ENCODE measurements at regions not wholly inside any gene's neighbourhood (a gene's known extent, or its start where the extent isn't known, plus 50 kb on each side); places are given as distances from the start of the nearest gene placed in this dataset.

- TF ChIP-seq NFYA (IDR thresholded peaks at IDR 0.05; ENCODE audit: borderline replicate concordance, low read depth, low read length): no peak
- TF ChIP-seq PAX8 (IDR thresholded peaks at IDR 0.05): no peak
- TF ChIP-seq, protein P1, sequence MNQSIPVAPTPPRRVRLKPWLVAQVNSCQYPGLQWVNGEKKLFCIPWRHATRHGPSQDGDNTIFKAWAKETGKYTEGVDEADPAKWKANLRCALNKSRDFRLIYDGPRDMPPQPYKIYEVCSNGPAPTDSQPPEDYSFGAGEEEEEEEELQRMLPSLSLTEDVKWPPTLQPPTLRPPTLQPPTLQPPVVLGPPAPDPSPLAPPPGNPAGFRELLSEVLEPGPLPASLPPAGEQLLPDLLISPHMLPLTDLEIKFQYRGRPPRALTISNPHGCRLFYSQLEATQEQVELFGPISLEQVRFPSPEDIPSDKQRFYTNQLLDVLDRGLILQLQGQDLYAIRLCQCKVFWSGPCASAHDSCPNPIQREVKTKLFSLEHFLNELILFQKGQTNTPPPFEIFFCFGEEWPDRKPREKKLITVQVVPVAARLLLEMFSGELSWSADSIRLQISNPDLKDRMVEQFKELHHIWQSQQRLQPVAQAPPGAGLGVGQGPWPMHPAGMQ (IDR thresholded peaks at IDR 0.05; ENCODE audit: borderline replicate concordance): no peak
Measured at GRCh38 chr5:164881442-164881841, 1376.0 kb downstream of the MAT2B start (continued).

DNA sequence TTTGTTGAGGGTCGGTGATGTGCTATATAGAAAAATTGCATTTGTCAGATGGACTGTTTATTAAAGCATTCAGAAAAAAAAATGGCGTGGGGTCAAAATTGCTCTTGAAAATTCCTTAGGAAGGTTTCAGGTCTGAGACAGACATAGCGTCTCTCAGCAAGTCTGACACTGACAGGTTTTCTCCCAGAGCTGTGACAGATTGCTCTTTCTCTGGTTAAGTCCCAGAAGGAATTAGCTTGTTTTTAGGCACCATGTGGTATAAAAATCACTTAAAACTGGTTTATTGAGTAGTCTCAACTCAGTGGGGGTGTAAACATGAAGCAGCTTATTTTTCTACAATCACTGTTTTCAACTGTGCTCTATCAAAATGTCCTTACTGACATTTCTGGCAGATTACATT, 1379.8 kb downstream of the MAT2B start:
- SMC1A ChIA-PET (ENCODE audit: uncharacterized antibody, unreplicated experiment): interaction anchor here (0.6 to 1.2 kb wide), 4 partner anchors 9 to 17 kb away, joined by 3 to 4 read pairs (median 3); no protein-coding TSS in a partner anchor
- 36% methylated on average over 3 of the region's 3 CpGs for WGBS (ENCODE audit: insufficient coverage, insufficient replicate concordance, low lambda C conversion rate, missing lambda C conversion rate)
- Histone ChIP-seq H3K79me2 (ENCODE audit: control insufficient read depth, insufficient read depth, low read length) (no peaks in the 10 kb centered on the region), H3K4me1 (ENCODE audit: control insufficient read depth, insufficient read depth, low read length) (no peaks in the 10 kb centered on the region), H3K36me3 (ENCODE audit: control insufficient read depth in 2 of 2, insufficient read depth in 2 of 2, low read length in 1 of 2) (no peaks in the 10 kb centered on the region), H3K27ac (ENCODE audit: control insufficient read depth, insufficient read depth) (no peak overlapping the region), H4K20me1 (ENCODE audit: control insufficient read depth, insufficient read depth) (no peaks in the 10 kb centered on the region), H3K4me3 (no peak overlapping the region), H3K9me3 (replicated peaks; ENCODE audit: control insufficient read depth, insufficient read depth, low read length) (no peaks in the 10 kb centered on the region), H2AFZ (ENCODE audit: control insufficient read depth, low read depth, low read length) (no peak overlapping the region), H3K4me2 (ENCODE audit: control insufficient read depth, insufficient read depth) (no peak overlapping the region), H3K9ac (ENCODE audit: control insufficient read depth, insufficient read depth, low read length) (no peak overlapping the region), H3K27me3 (replicated peaks in 1 of 2; ENCODE audit: control insufficient read depth in 2 of 2, insufficient read depth in 2 of 2, low read length in 1 of 2) (no peaks in the 10 kb centered on the region)
- no peak for ATAC-seq
- in situ Hi-C loops (cut with MboI) (no loop called here), intact Hi-C loops (cut with micrococcal nuclease; ENCODE audit: unreplicated experiment) (no loop called here)
- DNase-seq (ENCODE audit: low read depth, low spot score): no peak
- RAD21 ChIA-PET (ENCODE audit: unreplicated experiment): no interaction called here
- no peak for FAIRE-seq
- POLR2A ChIA-PET: no interaction called here
- TF ChIP-seq SMARCA5 (IDR thresholded peaks at IDR 0.05) (no peak), POLR2AphosphoS2 (IDR thresholded peaks at IDR 0.05; ENCODE audit: low read depth, low read length) (no peak), MTA2 (IDR thresholded peaks at IDR 0.05; ENCODE audit: low read depth) (no peak), IRF4 (IDR thresholded peaks at IDR 0.05; ENCODE audit: low read depth, low read length) (no peak), ZNF24 (IDR thresholded peaks at IDR 0.05) (no peak), NFYB (IDR thresholded peaks at IDR 0.05; ENCODE audit: insufficient read depth, low read depth, low read length) (no peak), SPI1 (IDR thresholded peaks at IDR 0.05; ENCODE audit: borderline replicate concordance, insufficient read depth, low read depth, low read length) (no peak)
- CTCF ChIA-PET: no interaction called here
- BruUV-seq (replicated peaks): no TSS peak

All from GM12878 (cell line).